Suprapubic skin (tissue), 3 donors: ENCODE measurements at regions not wholly inside any gene's neighbourhood (a gene's known extent, or its start where the extent isn't known, plus 50 kb on each side); places are given as distances from the start of the nearest gene placed in this dataset.

ENCODE experiments used
- POLR2AphosphoS5 ChIP-seq, 3 donors: sonication (generic); formaldehyde crosslinking; IDR thresholded peaks; one replicate each; pipeline ENCODE4 v1.6.1; 2017; ENCODE audit warnings: antibody characterized with exemption in 3 of 3
- TF ChIP-seq, protein P1 (sequence below), 2 donors: fragments of 200-600 bp in 1 of 2; fragments of 450-650 bp in 1 of 2; sonication (generic) in 1 of 2; IDR thresholded peaks; one replicate each; pipeline ENCODE4 v1.5.1; 2016 to 2019; ENCODE audit warnings: antibody characterized with exemption in 2 of 2, mild to moderate bottlenecking in 1 of 2, moderate library complexity in 1 of 2

GRCh38 chr9:115671963-115672305, 481.7 kb upstream of the PAPPA start:
- TF ChIP-seq, protein P1, sequence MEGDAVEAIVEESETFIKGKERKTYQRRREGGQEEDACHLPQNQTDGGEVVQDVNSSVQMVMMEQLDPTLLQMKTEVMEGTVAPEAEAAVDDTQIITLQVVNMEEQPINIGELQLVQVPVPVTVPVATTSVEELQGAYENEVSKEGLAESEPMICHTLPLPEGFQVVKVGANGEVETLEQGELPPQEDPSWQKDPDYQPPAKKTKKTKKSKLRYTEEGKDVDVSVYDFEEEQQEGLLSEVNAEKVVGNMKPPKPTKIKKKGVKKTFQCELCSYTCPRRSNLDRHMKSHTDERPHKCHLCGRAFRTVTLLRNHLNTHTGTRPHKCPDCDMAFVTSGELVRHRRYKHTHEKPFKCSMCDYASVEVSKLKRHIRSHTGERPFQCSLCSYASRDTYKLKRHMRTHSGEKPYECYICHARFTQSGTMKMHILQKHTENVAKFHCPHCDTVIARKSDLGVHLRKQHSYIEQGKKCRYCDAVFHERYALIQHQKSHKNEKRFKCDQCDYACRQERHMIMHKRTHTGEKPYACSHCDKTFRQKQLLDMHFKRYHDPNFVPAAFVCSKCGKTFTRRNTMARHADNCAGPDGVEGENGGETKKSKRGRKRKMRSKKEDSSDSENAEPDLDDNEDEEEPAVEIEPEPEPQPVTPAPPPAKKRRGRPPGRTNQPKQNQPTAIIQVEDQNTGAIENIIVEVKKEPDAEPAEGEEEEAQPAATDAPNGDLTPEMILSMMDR (IDR thresholded peaks at IDR 0.05), result no peak
- no peak for TF ChIP-seq POLR2AphosphoS5 (IDR thresholded peaks at IDR 0.05)
